ENCODE measurements at regions not wholly inside any gene's neighbourhood (a gene's known extent, or its start where the extent isn't known, plus 50 kb on each side); places are given as distances from the start of the nearest gene placed in this dataset.
"Not testable (repeated sequence)": the region's sequence is repeated elsewhere in the genome, so short reads cannot be mapped to it uniquely, and the experiment has no call there.

- DNase-seq = no peak
Observed at GRCh38 chr14:89519040-89519439, 102.0 kb upstream of the FOXN3 start.

DNA sequence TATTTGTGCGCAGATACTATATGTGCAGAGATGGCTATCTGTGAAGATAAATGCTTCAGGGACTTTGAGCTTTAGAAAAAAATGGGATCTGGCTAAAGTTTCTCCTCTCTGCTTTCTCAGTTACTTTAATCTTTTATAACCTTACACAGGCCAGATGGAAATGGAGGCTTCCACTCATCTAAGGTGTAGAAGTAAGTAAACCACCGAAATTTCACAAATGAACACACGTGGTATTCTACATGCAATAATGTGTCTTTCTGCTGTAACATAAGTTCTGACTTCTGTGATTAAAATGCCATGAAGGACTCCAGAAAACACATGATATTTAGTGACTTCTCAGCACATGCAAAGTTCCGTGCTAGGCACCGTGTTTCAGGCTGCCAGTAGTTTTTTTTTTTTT lies 99.1 kb upstream of the FOXN3 start:
- no peak for DNase-seq

GRCh38 chr14:89514601-89515000 lies 97.6 kb upstream of the FOXN3 start:
- DNase-seq = no peak

- DNase-seq = no peak
Observed at GRCh38 chr14:89509891-89510290, 92.9 kb upstream of the FOXN3 start.

DNA sequence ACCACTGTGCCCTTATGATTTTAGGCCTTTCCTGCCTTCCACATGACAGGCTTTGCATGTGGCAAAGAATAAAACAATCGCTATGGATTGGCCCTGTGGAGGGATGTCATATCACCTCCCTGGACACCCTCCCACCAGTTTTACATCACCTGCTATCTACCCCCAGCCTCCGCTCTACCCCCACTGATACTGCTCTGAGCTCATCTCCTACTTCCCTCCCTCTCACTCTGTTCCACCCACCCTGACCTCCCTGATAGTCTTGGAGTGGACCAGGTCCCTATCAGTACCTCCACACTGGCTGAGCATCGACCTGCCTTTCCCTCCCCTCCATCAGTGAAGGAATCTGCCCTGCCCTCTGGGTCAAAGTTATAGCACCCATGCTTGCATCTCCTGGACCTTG lies 91.8 kb upstream of the FOXN3 start:
- DNase-seq = no peak

DNA sequence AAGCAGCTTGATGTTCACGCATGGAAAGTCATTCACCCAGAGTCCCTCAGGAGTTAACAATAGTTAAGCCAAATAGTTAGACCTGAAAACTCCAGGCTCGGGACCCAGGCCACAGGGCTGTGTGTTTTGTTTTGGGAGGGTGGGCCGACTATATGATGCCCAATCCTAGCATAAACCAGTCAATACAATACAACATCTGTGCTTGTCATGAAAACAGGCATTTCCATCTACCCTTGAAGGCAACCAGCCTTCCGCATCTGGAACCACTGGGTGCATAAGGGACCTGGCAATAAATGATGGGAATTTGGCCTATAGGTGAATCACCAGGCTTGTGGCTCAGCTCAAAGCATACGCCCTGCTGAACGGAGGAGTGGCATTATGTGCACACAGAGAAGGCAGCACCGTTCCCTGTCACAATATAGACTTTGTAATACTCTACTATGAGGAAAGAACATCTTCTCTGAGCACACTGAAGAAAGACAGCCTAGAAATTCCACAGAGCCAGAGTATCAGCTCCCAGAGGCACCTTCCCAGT lies 91.0 kb upstream of the FOXN3 start:
- no peak for DNase-seq

GRCh38 chr14:89507521-89507920 lies 90.5 kb upstream of the FOXN3 start:
- DNase-seq = no peak

DNA sequence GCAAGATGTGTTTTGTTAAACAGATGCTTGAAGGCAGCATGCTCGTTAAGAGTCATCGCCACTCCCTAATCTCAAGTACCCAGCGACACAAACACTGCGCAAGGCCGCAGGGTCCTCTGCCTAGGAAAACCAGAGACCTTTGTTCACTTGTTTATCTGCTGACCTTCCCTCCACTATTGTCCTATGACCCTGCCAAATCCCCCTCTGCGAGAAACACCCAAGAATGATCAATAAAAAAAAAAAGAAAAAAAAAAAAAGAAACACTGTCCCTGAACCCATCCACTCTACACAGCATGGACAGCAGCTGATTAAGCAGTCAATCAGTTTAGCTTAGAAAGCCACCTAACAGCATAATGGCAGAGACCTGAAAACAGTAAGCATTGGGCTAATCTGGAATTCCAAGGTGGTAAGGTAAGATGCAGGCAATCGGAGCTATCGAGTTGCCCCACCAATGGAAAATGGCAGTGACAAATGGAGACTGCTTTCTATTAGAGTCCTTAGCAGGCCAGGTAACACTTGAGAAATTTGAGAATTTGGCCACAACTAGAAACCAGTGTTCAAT lies 89.9 kb upstream of the FOXN3 start:
- DNase-seq = not testable (repeated sequence)

- peak; percentile 54 for DNase-seq
Observed at GRCh38 chr14:89504602-89505313, 87.7 kb upstream of the FOXN3 start.

DNA sequence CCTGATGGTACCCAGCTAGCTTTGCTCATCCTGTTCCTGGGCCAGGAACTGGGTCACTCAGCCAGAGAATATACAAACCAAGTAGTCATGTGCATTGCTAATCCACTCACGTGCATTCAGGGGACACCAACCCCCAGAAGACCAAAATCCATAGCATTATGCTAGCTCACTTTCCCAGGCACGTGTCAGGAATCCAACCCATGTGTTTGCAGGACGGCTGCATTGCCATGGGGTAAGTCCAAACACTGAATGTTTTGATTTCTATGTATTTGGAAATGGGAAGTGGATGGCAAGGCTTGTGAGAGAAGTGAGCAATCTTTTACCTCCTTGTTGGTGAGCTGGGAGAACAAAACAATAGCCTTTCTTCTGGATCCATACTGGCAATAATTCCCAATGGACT lies 87.1 kb upstream of the FOXN3 start:
- no peak for DNase-seq

- no peak for DNase-seq
Observed at GRCh38 chr14:89503431-89503996, 86.5 kb upstream of the FOXN3 start.

DNA sequence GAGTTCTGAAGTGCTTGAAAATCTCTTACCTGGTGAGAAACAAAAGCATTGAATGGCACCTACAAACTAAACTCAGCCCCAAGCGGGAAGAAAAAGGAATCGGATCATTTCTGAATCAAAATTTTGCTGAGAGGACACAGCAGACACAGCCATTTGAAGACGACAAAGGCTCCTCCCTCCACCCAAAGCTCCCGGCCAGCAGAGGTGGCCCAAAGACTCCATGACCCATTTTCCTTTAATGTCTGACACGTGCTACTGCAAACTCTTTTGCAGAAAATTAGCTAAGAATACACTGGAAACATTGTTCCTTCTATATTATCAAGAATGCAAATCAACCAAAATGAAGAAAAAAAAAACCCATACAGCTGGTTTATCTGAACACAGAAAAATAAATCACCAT lies 85.9 kb upstream of the FOXN3 start:
- no peak for DNase-seq

GRCh38 chr14:89501381-89501780 lies 84.3 kb upstream of the FOXN3 start:
- DNase-seq = no peak

GRCh38 chr14:89500303-89500702 lies 83.3 kb upstream of the FOXN3 start:
- DNase-seq = no peak

- no peak for DNase-seq
Observed at GRCh38 chr14:89498878-89499277, 81.8 kb upstream of the FOXN3 start.

- no peak for DNase-seq
Observed at GRCh38 chr14:89495718-89496117, 78.7 kb upstream of the FOXN3 start.

- no peak for DNase-seq
Observed at GRCh38 chr14:89493877-89494634, 77.0 kb upstream of the FOXN3 start.

DNA sequence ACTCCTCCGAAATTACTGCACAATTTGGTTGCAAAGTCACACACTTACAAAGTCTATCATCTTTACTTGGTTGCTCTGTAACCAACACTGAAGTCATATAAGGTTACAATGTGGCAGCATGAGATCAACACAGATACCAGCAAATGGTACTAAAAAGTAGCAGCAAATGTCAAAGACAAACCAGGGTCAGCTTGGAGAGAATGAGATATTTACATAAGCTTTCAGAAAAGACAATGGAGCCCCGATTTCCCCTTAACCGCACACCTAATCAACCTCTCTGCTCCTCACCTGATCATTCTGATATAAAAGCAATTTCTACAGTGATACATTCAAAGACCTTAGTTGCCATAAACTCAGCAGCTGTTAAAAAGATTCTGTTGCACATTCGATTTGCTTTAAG lies 76.4 kb upstream of the FOXN3 start:
- DNase-seq = no peak

DNA sequence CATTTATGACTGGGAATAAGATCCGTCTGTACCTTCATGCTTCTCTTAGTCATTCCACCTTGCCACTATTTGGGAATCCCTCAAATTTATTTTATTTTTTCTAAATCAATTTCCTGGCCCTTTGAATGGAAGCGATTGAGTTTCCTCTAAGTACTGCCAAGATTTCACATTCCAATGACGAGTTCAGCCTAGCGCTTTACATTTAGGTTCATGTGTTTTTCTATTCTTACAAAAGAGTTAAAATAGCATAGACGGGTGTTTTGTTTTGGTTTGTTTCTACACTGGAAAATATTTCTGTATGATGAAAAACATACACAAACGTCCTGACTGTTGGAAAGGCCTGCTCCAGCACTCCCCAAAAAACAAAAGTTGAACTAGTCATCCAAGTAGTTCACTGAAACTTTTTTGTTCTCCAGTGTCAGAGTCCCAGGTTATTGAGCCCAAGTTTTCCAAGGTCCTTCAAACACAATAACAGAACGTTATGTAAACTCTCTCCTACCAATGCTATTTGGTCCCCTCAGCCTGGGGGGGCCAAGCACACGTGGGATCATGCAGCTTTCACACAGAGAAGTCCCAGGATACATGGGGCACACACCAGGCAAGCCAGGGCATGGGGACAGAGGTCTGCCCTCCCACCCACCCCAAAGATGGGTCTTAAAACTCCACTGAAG lies 74.8 kb upstream of the FOXN3 start:
- no peak for DNase-seq

GRCh38 chr14:89490466-89490865 lies 73.4 kb upstream of the FOXN3 start:
- no peak for DNase-seq

GRCh38 chr14:89489761-89490437 lies 72.9 kb upstream of the FOXN3 start:
- no peak for DNase-seq

DNA sequence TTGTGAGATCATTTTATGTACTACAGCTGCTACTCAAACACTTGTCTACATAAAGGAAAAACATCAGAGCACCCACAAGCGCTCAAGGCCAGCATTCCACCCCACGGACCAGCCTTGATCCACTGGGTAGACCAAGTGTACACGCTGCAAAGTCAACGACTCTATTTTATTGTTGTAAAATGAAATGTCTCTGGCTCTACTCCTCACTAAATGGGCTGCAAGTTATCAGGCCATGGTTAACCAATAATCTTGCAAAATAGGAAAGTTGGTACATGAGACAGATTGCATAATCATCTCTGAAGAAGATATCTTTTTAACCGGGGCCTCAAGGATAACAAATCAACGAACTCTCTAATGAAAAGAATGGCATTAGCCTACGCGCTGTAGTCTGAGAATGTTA lies 69.9 kb upstream of the FOXN3 start:
- DNase-seq = no peak

GRCh38 chr14:89486505-89486904 lies 69.5 kb upstream of the FOXN3 start:
- no peak for DNase-seq
